Breast epithelium (tissue), 4 donors: ENCODE measurements at regions not wholly inside any gene's neighbourhood (a gene's known extent, or its start where the extent isn't known, plus 50 kb on each side); places are given as distances from the start of the nearest gene placed in this dataset.
A peak's percentile ranks its signal among the peaks of the same experiment; 100 is the strongest.

Source experiments
- DNase-seq, 2 donors: peaks; one replicate each; pipeline ENCODE4 v3.0.0-alpha.2; 2019; ENCODE audit warnings: low spot score in 2 of 2
- H3K27ac ChIP-seq, 2 donors: fragments of 200-600 bp; sonication (generic) in 1 of 2; one replicate each; pipeline ENCODE4 v1.5.1; 2016 to 2019; ENCODE audit warnings: mild to moderate bottlenecking in 1 of 2
- H3K27me3 ChIP-seq, 2 donors: fragments of 200-600 bp; sonication (generic) in 1 of 2; one replicate each; pipeline versions ENCODE4 v1.5.1 to v1.6.0; 2017 to 2019; ENCODE audit warnings: control low read depth in 1 of 2, mild to moderate bottlenecking in 1 of 2
- H3K36me3 ChIP-seq: fragments of 200-600 bp; one replicate; pipeline ENCODE4 v1.5.1; 2019
- H3K4me1 ChIP-seq, 2 donors: fragments of 200-600 bp; sonication (generic); one replicate each; pipeline ENCODE4 v1.5.1; 2016 to 2019; ENCODE audit warnings: control low read depth in 1 of 2
- H3K4me3 ChIP-seq, 3 donors: fragments of 200-600 bp; sonication (generic); 1 replicate in 2 of 3; 2 replicates in 1 of 3; pipeline ENCODE4 v1.5.1; 2016 to 2019; ENCODE audit warnings: mild to moderate bottlenecking in 3 of 3, moderate library complexity in 2 of 3
- H3K9me3 ChIP-seq, 2 donors: fragments of 200-600 bp; sonication (generic) in 1 of 2; one replicate each; pipeline ENCODE4 v1.5.1; 2016 to 2019; ENCODE audit warnings: control low read depth in 1 of 2
- CTCF ChIP-seq, 3 donors: fragments of 450-650 bp; IDR thresholded peaks; one replicate each; pipeline ENCODE4 v1.5.1; 2016 to 2017; ENCODE audit warnings: antibody characterized with exemption in 3 of 3, mild to moderate bottlenecking in 3 of 3, moderate library complexity in 3 of 3
- POLR2A ChIP-seq: fragments of 450-650 bp; IDR thresholded peaks from one replicate; pipeline ENCODE4 v1.6.1; 2016; ENCODE audit warnings: antibody characterized with exemption, mild to moderate bottlenecking, moderate library complexity
- POLR2AphosphoS5 ChIP-seq, 3 donors: sonication (generic); formaldehyde crosslinking; IDR thresholded peaks; one replicate each; pipeline ENCODE4 v1.6.1; 2017; ENCODE audit warnings: antibody characterized with exemption in 3 of 3
- intact Hi-C: fragments of 100-400 bp; cut with DNase I; formaldehyde crosslinking; loops from one replicate; pipeline ENCODE4 v1.15.1; 2023; ENCODE audit warnings: low total_unique reads

- DNase-seq = no peak
- intact Hi-C loops = no loop called here
- Histone ChIP-seq H3K9me3 (no peaks in the 10 kb centered on the region), H3K4me1 (no peaks in the 10 kb centered on the region), H3K36me3 (no peaks in the 10 kb centered on the region), H3K27ac (peak overlapping the region; percentile 14 to 78), H3K4me3 (no peak overlapping the region), H3K27me3 (no peaks in the 10 kb centered on the region)
- TF ChIP-seq POLR2AphosphoS5 (IDR thresholded peaks at IDR 0.05) (peak in 1 of 3 donors; percentile 23), CTCF (IDR thresholded peaks at IDR 0.05) (no peak), POLR2A (no peak)
These were observed 462.9 kb upstream of the ADAMTS5 start for GRCh38 chr21:27429710-27430341.

- no peak overlapping the region for H3K4me3 ChIP-seq
- H3K27me3 ChIP-seq = no peaks in the 10 kb centered on the region
- no peaks in the 10 kb centered on the region for H3K4me1 ChIP-seq
- no peaks in the 10 kb centered on the region for H3K9me3 ChIP-seq
- no peak for DNase-seq
- H3K36me3 ChIP-seq = no peaks in the 10 kb centered on the region
- no peak overlapping the region for H3K27ac ChIP-seq
- intact Hi-C loops = no loop called here
- TF ChIP-seq POLR2AphosphoS5 (IDR thresholded peaks at IDR 0.05) = no peak
- TF ChIP-seq POLR2A = no peak
- no peak for TF ChIP-seq CTCF (IDR thresholded peaks at IDR 0.05)
These were observed 459.3 kb upstream of the ADAMTS5 start for GRCh38 chr21:27426196-27426595.

- no peak for TF ChIP-seq POLR2A
- TF ChIP-seq CTCF (IDR thresholded peaks at IDR 0.05) = no peak
- no peak for TF ChIP-seq POLR2AphosphoS5 (IDR thresholded peaks at IDR 0.05)
- Histone ChIP-seq H3K4me1 (no peaks in the 10 kb centered on the region), H3K27me3 (no peaks in the 10 kb centered on the region), H3K27ac (peak overlapping the region; percentile 9 to 34), H3K4me3 (no peak overlapping the region), H3K9me3 (no peaks in the 10 kb centered on the region), H3K36me3 (no peaks in the 10 kb centered on the region)
- DNase-seq = no peak
- intact Hi-C loops = no loop called here
These were observed 458.7 kb upstream of the ADAMTS5 start for GRCh38 chr21:27425574-27425973.

- Histone ChIP-seq H3K27ac (peak overlapping the region in 1 of 2 donors; percentile 34), H3K4me3 (no peak overlapping the region), H3K36me3 (no peaks in the 10 kb centered on the region), H3K9me3 (no peaks in the 10 kb centered on the region), H3K4me1 (no peaks in the 10 kb centered on the region), H3K27me3 (no peaks in the 10 kb centered on the region)
- TF ChIP-seq CTCF (IDR thresholded peaks at IDR 0.05) = no peak
- no peak for TF ChIP-seq POLR2AphosphoS5 (IDR thresholded peaks at IDR 0.05)
- TF ChIP-seq POLR2A = no peak
- DNase-seq = no peak
- intact Hi-C loops = no loop called here
These were observed 458.3 kb upstream of the ADAMTS5 start for GRCh38 chr21:27425172-27425571.

GRCh38 chr21:27424601-27425000 is 457.7 kb upstream of the ADAMTS5 start:
- no peaks in the 10 kb centered on the region for H3K4me1 ChIP-seq
- H3K27me3 ChIP-seq = no peaks in the 10 kb centered on the region
- DNase-seq = no peak
- no peaks in the 10 kb centered on the region for H3K36me3 ChIP-seq
- intact Hi-C loops = no loop called here
- peak overlapping the region in 1 of 2 donors; percentile 21 for H3K27ac ChIP-seq
- TF ChIP-seq POLR2AphosphoS5 (IDR thresholded peaks at IDR 0.05) = no peak
- H3K9me3 ChIP-seq = no peaks in the 10 kb centered on the region
- H3K4me3 ChIP-seq = no peak overlapping the region
